Sigmoid colon (tissue), 3 donors: ENCODE measurements at regions not wholly inside any gene's neighbourhood (a gene's known extent, or its start where the extent isn't known, plus 50 kb on each side); places are given as distances from the start of the nearest gene placed in this dataset.

Source experiments
- CTCF ChIP-seq, 4 experiments: fragments of 450-650 bp in 3 of 4; fragments of 200-600 bp in 1 of 4; IDR thresholded peaks; one replicate each; pipeline ENCODE4 v1.5.1; 2016 to 2019; ENCODE audit warnings: antibody characterized with exemption in 4 of 4, mild to moderate bottlenecking in 3 of 4, moderate library complexity in 2 of 4
- POLR2A ChIP-seq, 2 donors: fragments of 450-650 bp; IDR thresholded peaks; one replicate each; pipeline ENCODE4 v1.6.1; 2016; ENCODE audit warnings: antibody characterized with exemption in 2 of 2, mild to moderate bottlenecking in 2 of 2, moderate library complexity in 2 of 2

GRCh38 chr9:115423646-115424045, 305.7 kb upstream of the TNC start:
- no peak for TF ChIP-seq POLR2A (IDR thresholded peaks at IDR 0.05)
- TF ChIP-seq CTCF (IDR thresholded peaks at IDR 0.05), result no peak
